ENCODE measurements at regions not wholly inside any gene's neighbourhood (a gene's known extent, or its start where the extent isn't known, plus 50 kb on each side); places are given as distances from the start of the nearest gene placed in this dataset.
"Not testable (repeated sequence)": the region's sequence is repeated elsewhere in the genome, so short reads cannot be mapped to it uniquely, and the experiment has no call there.

- DNase-seq (ENCODE audit: low read depth in 3 of 3, low spot score in 1 of 3), result not testable (repeated sequence)
These were observed 180.9 kb downstream of the KLF13 start for GRCh38 chr15:31507573-31507972.

GRCh38 chr15:31508656-31509055 lies 182.0 kb downstream of the KLF13 start:
- no peak for DNase-seq (ENCODE audit: low read depth in 3 of 3, low spot score in 1 of 3)

- no peak for DNase-seq (ENCODE audit: low read depth in 3 of 3, low spot score in 1 of 3)
These were observed 183.4 kb downstream of the KLF13 start for GRCh38 chr15:31510057-31510456.

GRCh38 chr15:31511707-31512310 lies 185.2 kb downstream of the KLF13 start:
- DNase-seq (ENCODE audit: low read depth in 3 of 3, low spot score in 1 of 3), result peak in 1 of 3 donors; percentile 16

- DNase-seq (ENCODE audit: low read depth in 3 of 3, low spot score in 1 of 3), result no peak
These were observed 186.5 kb downstream of the KLF13 start for GRCh38 chr15:31513178-31513577.

GRCh38 chr15:31516440-31516839 lies 189.8 kb downstream of the KLF13 start:
- DNase-seq (ENCODE audit: low read depth in 3 of 3, low spot score in 1 of 3), result no peak

- DNase-seq (ENCODE audit: low read depth in 3 of 3, low spot score in 1 of 3), result no peak
These were observed 190.2 kb downstream of the KLF13 start for GRCh38 chr15:31516874-31517273.

- DNase-seq (ENCODE audit: low read depth in 3 of 3, low spot score in 1 of 3), result no peak
These were observed 191.1 kb downstream of the KLF13 start for GRCh38 chr15:31517711-31518110.

GRCh38 chr15:31522028-31522427 lies 195.4 kb downstream of the KLF13 start:
- DNase-seq (ENCODE audit: low read depth in 3 of 3, low spot score in 1 of 3), result no peak

- no peak for DNase-seq (ENCODE audit: low read depth in 3 of 3, low spot score in 1 of 3)
These were observed 196.5 kb downstream of the KLF13 start for GRCh38 chr15:31523027-31523654.

- no peak for DNase-seq (ENCODE audit: low read depth in 3 of 3, low spot score in 1 of 3)
These were observed 197.0 kb downstream of the KLF13 start for GRCh38 chr15:31523655-31524049.

GRCh38 chr15:31525185-31525695 lies 198.6 kb downstream of the KLF13 start:
- no peak for DNase-seq (ENCODE audit: low read depth in 3 of 3, low spot score in 1 of 3)

- no peak for DNase-seq (ENCODE audit: low read depth in 3 of 3, low spot score in 1 of 3)
These were observed 199.5 kb downstream of the KLF13 start for GRCh38 chr15:31525988-31526665.

- DNase-seq (ENCODE audit: low read depth in 3 of 3, low spot score in 1 of 3), result no peak
These were observed 200.5 kb downstream of the KLF13 start for GRCh38 chr15:31526916-31527690.

- DNase-seq (ENCODE audit: low read depth in 3 of 3, low spot score in 1 of 3), result no peak
These were observed 202.2 kb downstream of the KLF13 start for GRCh38 chr15:31528846-31529245.

- DNase-seq (ENCODE audit: low read depth in 3 of 3, low spot score in 1 of 3), result no peak
These were observed 211.3 kb downstream of the KLF13 start for GRCh38 chr15:31537770-31538592.

- DNase-seq (ENCODE audit: low read depth in 3 of 3, low spot score in 1 of 3), result no peak
These were observed 214.0 kb downstream of the KLF13 start for GRCh38 chr15:31540633-31541032.

- no peak for DNase-seq (ENCODE audit: low read depth in 3 of 3, low spot score in 1 of 3)
These were observed 217.7 kb downstream of the KLF13 start for GRCh38 chr15:31544361-31544760.

GRCh38 chr15:31545257-31545656 lies 218.6 kb downstream of the KLF13 start:
- no peak for DNase-seq (ENCODE audit: low read depth in 3 of 3, low spot score in 1 of 3)

GRCh38 chr15:31550211-31550977 lies 223.8 kb downstream of the KLF13 start:
- DNase-seq (ENCODE audit: low read depth in 3 of 3, low spot score in 1 of 3), result no peak

Measured in stimulated activated CD4-positive, alpha-beta T cell treated with anti-CD3 and anti-CD28 coated beads, TNF-alpha, amount 100 ng/mL, for 1 hour (primary cell).